Left colon (tissue), 2 donors: ENCODE measurements at regions not wholly inside any gene's neighbourhood (a gene's known extent, or its start where the extent isn't known, plus 50 kb on each side); places are given as distances from the start of the nearest gene placed in this dataset.

Source experiments
- ATAC-seq: fragments of 200-7000 bp; cut with Tn5 transposase; one replicate; pipeline ENCODE4 v1.9.1; 2020; ENCODE audit warnings: mild to moderate bottlenecking, moderate library complexity
- DNase-seq, 2 donors: peaks; one replicate each; pipeline ENCODE4 v3.0.0-alpha.2; 2020
- intact Hi-C, 2 donors: fragments of 100-400 bp; cut with DNase I in 1 of 2; cut with micrococcal nuclease in 1 of 2; formaldehyde crosslinking; loops; one replicate each; pipeline versions ENCODE4 v1.11.2 to v1.14.0; 2022; cut with DNase I, micrococcal nuclease
- donor health status: DM: no; HTN: no; CAD: no.
- donor health status: DM: yes; HTN: yes; CAD: no.

DNA sequence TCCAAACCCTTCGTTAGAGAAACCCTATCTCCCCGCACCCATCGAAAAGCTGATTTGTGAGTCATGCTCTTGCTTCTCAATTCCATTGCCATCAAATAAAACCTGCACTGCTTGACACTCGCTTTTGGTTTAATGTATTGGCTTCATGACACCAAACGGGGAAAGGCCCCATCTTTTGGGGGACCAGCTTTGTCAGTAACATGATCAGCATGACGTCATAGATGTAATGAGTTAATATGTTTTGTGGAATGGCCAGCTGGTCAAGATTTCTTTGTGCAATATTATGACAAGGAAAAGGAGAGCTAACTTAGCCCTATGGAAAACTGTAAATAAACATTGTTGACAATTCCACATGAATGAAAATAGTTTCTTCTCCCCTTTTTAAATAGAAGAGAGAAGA, 1260.5 kb upstream of the CELF2 start:
- ATAC-seq = no peak
- no peak for DNase-seq
- intact Hi-C loops = no loop called here

- DNase-seq = no peak
- ATAC-seq = no peak
- intact Hi-C loops = no loop called here
Measured at GRCh38 chr10:9759596-9759995, 1258.1 kb upstream of the CELF2 start.

GRCh38 chr10:9762966-9763656, 1254.6 kb upstream of the CELF2 start:
- ATAC-seq (no peak), DNase-seq (no peak)
- intact Hi-C loops = no loop called here

GRCh38 chr10:9766762-9767161, 1250.9 kb upstream of the CELF2 start:
- DNase-seq = no peak
- no peak for ATAC-seq
- intact Hi-C loops = no loop called here

GRCh38 chr10:9781666-9782065, 1236.0 kb upstream of the CELF2 start:
- ATAC-seq (no peak), DNase-seq (no peak)
- intact Hi-C loops = no loop called here

DNA sequence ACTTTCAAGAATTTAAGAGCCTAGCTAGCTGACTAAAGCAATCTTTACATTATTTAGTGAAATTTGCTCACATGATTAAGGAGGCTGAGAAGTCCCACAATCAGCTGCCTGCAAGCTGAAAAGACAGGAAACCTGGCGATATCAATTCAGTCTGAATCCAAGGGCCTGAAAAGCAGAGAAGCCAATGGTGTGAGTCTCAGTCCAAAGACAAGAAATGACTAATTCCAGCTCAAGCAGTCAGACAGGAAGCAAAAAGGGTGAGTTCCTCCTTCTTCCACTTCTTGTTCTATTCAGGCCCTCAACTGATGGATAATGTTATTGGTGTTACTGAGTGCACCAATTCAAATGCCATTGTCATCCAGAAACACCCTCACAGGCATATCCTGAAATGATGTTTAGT, 1231.6 kb upstream of the CELF2 start:
- ATAC-seq (no peak), DNase-seq (no peak)
- intact Hi-C loops = no loop called here

- no peak for DNase-seq
- ATAC-seq = no peak
- intact Hi-C loops = no loop called here
Measured at GRCh38 chr10:9786576-9786975, 1231.1 kb upstream of the CELF2 start.

DNA sequence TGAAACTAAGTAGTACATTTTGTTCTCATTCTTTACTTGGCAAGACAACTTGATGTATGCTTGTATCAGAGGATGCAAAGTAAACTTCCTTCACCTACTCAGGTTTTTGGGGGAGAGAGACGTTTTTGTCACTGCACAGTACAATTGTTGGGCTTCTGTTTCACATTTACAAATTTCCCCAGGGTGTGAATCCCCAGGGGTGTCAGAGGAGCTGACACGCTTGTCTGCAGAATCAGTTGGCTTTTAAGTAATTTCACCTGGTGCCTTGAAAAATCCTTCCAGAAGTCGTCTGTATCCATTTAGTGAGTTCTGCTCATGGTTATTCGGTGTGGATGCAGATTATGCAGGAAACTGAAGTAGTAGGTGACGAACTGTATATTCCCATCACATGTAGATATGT, 1227.7 kb upstream of the CELF2 start:
- DNase-seq (no peak), ATAC-seq (no peak)
- intact Hi-C loops = no loop called here

DNA sequence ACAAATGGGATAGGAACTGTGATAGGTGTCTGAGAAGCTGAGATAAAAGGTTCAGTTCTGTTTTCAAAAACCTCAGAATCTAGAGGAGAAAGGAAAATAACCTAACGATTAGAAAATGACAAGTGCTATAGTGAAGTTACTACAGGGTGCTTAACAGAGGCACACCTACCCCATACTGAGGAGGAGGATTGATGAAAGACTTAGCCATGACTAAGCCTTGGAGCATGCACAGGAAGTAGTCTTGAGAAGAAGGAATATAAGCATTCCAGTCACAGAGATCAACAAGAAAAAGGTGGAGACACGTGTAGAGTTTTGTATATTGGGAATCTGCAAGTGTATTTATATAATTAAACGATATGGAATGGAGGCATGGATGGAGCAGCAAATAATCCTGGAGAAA, 1225.5 kb upstream of the CELF2 start:
- DNase-seq = no peak

GRCh38 chr10:9796564-9796963, 1221.1 kb upstream of the CELF2 start:
- no peak for DNase-seq
- no peak for ATAC-seq
- intact Hi-C loops = no loop called here

More for the DNA sequence above, 1225.5 kb upstream of the CELF2 start:
- intact Hi-C loops = no loop called here
- no peak for ATAC-seq

DNA sequence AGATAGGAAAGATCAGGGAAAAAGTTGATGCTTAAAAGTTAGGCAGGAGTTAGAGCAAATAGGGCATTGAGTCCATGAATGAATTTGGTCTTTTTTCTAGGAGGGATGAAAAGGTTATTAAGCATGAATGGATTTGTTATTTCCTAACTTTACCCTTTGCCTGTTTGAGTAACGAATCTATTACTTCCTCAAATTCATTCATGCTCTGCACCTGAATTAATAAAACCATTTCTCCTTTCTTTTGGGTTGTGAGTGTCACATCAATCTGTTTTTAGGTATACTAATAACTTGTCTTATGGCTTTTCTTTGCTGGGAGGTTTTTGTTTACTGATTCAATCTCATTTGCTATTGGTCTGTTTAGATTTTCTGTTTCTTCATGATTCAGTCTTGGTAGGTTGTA, 1217.7 kb upstream of the CELF2 start:
- ATAC-seq (no peak), DNase-seq (no peak)
- intact Hi-C loops = no loop called here

DNA sequence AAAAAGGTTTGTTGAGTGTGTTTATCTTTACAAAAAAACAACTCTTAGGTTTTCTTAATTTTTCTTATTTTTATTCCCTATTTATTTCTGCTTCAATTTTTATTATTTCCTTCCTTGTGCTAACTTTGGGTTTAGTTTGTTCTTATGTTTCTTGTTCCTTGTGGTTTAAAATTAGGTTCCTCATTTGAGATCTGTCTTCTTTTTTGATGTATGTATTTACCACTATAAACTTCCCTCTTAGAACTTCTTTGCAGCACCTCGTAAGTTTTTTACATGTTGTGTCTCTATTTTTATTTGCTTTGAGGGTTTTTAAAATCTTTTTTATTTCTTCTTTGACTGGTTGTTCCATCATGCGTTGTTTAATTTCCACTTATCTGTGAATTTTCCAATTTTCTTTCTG, 1217.1 kb upstream of the CELF2 start:
- DNase-seq (no peak), ATAC-seq (no peak)
- intact Hi-C loops = no loop called here

GRCh38 chr10:9807846-9808245, 1209.8 kb upstream of the CELF2 start:
- ATAC-seq (no peak), DNase-seq (no peak)
- intact Hi-C loops = no loop called here

- no peak for ATAC-seq
- DNase-seq = no peak
- intact Hi-C loops = no loop called here
Measured at GRCh38 chr10:9811601-9812000, 1206.1 kb upstream of the CELF2 start.

GRCh38 chr10:9814285-9814864, 1203.3 kb upstream of the CELF2 start:
- DNase-seq (no peak), ATAC-seq (no peak)

GRCh38 chr10:9819756-9820494, 1197.7 kb upstream of the CELF2 start:
- ATAC-seq (no peak), DNase-seq (no peak)
- intact Hi-C loops = no loop called here

More at GRCh38 chr10:9814285-9814864, 1203.3 kb upstream of the CELF2 start:
- intact Hi-C loops = no loop called here

- ATAC-seq (no peak), DNase-seq (no peak)
- intact Hi-C loops = no loop called here
Measured at GRCh38 chr10:9823268-9823930, 1194.3 kb upstream of the CELF2 start.

DNA sequence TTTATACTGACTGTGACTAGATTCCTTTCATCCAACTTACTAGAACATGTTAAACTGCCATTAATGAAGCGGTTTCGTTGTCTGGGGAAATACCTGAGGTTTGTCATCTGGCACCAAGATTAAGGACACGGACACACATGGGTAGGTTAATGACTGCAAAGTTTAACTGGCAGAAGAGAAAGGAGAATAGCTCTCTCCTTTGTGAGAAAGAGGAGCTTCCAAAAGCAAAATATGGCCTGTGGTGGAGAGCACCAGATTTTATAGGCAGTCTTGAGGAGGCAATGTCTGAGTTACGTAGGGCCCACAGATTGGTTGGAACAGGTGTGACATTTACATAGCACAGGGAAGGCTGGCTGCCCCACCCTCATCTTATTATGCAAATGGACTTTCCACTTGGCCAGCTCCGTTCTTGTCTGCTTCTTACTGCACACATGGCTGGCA, 1193.0 kb upstream of the CELF2 start:
- DNase-seq (no peak), ATAC-seq (no peak)
- intact Hi-C loops = no loop called here

- no peak for DNase-seq
- ATAC-seq = no peak
- intact Hi-C loops = no loop called here
Measured at GRCh38 chr10:9825491-9826018, 1192.1 kb upstream of the CELF2 start.

GRCh38 chr10:9828110-9828509, 1189.6 kb upstream of the CELF2 start:
- ATAC-seq = no peak
- no peak for DNase-seq
- intact Hi-C loops = no loop called here
